Jurkat, Clone E6-1 (cell line): ENCODE measurements at regions not wholly inside any gene's neighbourhood (a gene's known extent, or its start where the extent isn't known, plus 50 kb on each side); places are given as distances from the start of the nearest gene placed in this dataset.
"Not testable (repeated sequence)": the region's sequence is repeated elsewhere in the genome, so short reads cannot be mapped to it uniquely, and the experiment has no call there.

ENCODE experiments used
- DNase-seq: peaks from one replicate; pipeline ENCODE4 v3.0.0-alpha.2; 2011; ENCODE audit warnings: low read depth, low spot score
- H3K4me3 ChIP-seq: 2 replicates; pipeline ENCODE4 v1.5.1; 2011; ENCODE audit warnings: mild to moderate bottlenecking, low read length, control low read depth, moderate library complexity

DNA sequence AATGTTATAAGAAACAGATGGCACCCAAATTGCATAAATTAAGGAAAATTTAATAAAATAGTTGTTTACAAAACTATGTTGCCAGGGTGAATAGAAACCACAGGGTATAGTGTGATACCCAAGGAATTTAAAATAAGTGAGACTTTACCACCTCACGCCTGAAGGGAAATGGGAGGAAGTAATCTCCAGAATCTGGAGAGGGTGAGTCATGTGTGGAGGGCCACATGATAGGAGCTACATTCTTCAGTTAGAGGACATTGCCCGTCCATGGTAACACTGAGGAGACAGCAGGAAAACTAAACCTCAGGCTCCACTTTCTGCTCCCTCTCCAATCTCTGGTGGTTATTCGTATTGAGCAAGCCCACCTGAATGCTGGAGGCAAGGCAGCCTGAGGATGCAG is 97.2 kb upstream of the NXPH2 start:
- no peak for DNase-seq
- no peak overlapping the region for H3K4me3 ChIP-seq

DNA sequence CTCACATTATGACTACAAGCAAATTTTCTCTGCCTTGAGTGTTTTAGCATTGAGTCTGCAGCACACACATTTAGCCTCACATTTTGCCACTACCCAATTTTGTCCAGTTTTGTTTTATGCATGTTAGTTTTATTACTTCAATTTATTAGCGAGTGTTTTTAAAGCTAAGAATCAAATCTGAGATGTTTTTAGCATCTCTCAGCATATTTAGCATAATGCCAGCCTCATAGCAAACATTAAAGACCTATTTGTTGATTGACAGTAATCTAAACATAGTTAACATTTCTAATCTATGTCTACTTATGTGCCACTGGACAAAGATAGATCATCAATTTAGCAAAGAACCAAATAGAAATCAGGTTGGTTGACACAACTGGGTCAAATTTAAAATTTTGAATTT is 94.1 kb upstream of the NXPH2 start:
- no peak overlapping the region for H3K4me3 ChIP-seq
- no peak for DNase-seq

DNA sequence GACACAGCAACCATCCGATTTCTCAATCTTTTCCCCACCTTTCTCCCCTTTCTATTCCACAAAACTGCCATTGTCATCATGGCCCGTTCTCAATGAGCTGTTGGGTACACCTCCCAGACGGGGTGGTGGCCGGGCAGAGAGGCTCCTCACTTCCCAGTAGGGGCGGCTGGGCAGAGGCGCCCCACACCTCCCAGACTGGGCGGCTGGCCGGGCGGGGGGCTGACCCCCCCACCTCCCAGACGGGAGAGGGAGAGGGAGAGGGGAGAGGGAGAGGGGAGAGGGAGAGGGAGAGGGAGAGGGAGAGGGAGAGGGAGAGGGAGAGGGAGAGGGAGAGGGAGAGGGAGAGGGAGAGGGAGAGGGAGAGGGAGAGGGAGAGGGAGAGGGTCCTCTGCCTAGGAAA is 91.9 kb upstream of the NXPH2 start:
- H3K4me3 ChIP-seq, DNase-seq: not testable (repeated sequence)

DNA sequence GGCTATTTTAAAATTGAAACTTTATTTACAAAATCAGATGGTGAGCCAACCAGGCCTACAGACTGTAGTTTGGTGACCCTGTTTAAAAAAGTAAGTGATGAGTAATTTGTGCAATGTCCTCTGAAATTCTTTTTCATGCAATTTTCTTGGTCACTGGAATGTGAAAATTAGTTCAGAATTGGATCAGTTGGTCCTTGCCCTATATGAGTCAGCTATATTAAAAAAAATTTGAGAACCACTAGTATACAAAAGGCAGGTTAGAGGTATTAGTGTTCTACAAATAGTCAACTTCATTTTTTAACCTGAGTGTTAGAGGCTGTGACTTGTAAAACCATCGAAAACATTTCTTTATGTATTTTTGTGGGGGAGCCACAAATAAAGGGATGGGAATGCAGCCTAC is 91.1 kb upstream of the NXPH2 start:
- H3K4me3 ChIP-seq: no peak overlapping the region
- no peak for DNase-seq

DNA sequence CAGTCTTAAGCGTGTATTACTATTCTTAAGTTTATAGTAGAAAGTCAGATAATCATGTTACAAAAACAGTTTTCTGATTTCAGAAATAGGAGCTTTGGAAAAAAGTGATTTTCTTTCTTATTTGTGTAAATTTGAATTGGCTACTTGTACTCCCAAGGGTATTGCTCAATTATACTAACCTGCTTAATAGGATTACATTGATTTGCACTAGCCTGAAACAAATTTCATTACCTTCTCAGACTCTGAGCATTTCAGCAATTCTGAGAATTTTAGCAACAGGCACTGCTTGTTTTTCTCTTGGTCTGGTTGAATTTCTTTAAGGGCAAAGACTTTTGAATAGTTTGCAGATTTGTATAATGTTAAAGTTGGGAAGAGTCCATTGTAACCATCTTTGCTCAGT is 87.2 kb upstream of the NXPH2 start:
- no peak overlapping the region for H3K4me3 ChIP-seq
- no peak for DNase-seq

DNA sequence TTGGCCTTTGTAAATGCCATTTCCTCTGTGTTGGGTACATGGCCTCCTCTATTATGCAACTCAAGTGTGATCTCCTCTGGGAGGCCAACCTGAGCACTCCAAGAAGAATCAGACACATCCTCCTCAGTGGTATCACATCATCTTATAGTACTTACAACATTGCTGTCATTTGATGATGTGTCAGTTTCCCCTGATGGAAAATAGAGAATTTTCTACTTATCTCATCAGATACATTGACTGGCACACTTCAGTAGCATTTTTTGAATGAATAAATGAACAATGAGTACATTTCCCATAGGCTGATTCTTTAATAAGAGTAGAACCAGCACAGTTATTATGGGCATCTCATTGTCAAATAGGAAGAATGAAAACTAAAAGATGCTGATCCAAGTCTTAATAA is 86.6 kb upstream of the NXPH2 start:
- no peak for DNase-seq
- no peak overlapping the region for H3K4me3 ChIP-seq

DNA sequence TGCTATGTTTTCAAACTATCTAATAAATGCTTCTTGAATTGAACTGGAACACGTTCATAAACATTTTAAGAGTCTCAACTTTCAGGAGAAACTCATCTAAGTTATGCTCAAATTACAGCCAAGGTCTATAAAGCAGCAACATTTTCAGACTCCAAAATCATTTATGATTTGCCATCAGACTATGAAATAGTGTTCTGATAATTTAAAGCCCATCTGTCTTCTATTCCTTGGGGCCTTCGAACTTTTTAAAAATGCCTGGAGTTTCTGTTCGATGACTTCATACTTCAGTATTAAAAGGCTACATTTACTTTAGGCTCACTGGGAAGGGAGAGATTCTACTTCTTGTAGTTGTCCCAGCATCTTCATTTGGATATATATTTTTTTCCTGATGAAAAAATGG is 73.6 kb upstream of the NXPH2 start:
- DNase-seq: no peak
- no peak overlapping the region for H3K4me3 ChIP-seq

DNA sequence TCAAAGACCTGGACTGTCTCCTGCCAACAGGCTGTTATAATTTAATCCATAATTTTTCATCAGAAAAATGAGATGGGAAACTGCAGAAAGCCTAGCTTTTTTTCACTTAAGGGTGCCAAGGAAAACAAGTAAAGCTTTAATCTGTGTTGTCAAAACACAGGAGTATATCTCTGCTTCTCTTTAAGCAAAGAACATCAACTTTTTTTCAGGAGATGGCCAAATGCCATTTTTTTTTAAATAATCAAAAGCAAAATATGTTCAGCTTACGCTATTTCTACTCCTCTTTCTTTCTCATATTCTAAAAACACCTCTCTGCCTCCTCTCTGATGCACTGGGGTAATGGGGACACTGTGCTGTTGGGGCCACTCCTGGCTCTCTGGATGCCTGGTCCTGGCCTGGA is 73.1 kb upstream of the NXPH2 start:
- no peak for DNase-seq
- H3K4me3 ChIP-seq: no peak overlapping the region

DNA sequence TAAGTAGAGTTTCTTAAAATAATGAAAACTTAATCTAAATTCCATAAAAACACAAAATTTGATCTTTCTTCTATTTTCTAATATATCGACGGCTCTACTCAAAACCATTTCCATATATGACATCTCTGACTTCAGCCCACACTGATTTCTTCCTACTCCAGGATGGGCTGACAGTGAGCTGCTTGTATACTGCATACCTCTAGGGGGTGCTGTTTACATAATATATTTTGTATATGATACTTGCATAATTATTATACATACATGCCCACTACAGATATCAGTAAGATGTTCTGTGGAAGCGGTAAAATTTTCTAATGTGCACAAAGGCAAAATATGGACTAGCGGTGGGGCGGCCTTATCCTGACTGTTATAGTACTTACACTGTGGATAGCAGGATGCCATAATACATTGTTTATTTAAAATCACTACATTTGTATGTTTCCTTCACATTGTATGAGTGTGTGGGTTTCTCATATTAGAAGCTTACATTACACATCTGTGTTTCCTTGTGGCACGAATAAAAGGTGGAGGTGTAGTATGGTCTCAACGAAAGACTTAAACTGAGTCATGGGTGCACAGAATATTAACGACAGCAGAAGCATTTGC is 66.1 kb upstream of the NXPH2 start:
- no peak overlapping the region for H3K4me3 ChIP-seq
- peak; percentile 21 for DNase-seq

DNA sequence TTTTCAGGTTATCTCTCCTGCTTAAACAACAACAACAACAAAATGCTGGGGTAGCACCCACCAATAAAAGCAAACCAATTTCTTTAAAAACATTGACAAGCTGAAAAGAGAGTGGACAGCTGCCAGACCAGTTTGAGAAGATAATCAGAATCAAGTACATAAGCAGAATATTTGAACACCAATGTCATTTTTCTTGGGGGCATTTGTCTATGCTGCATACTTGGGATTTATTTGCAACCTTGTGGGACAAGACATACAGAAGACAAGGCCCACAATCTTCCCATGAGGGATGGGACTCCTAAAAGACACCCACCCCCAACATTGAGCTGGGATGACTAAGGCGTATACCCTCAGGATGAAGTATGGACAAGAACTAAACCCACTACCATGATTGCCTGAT is 62.2 kb upstream of the NXPH2 start:
- no peak overlapping the region for H3K4me3 ChIP-seq
- DNase-seq: no peak

DNA sequence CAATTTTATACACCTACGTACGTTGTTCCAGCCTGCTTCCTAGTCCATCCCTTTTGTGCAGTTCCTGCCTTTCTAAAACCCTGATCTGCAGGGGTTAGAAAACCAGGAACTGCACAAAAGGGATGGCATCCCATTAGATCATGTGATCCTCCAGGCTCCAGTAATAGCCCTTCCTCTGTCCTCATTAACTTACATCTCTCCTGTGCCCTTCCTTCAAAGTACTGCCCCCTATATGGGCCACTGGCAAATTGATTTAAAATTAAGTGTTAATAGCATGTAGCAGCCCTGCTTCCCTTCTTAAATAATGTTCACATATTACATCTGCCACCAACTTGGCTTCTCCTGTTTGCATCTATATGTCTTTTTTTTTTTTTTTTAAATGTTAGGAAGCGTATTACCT is 61.3 kb upstream of the NXPH2 start:
- H3K4me3 ChIP-seq: no peak overlapping the region
- DNase-seq: no peak

DNA sequence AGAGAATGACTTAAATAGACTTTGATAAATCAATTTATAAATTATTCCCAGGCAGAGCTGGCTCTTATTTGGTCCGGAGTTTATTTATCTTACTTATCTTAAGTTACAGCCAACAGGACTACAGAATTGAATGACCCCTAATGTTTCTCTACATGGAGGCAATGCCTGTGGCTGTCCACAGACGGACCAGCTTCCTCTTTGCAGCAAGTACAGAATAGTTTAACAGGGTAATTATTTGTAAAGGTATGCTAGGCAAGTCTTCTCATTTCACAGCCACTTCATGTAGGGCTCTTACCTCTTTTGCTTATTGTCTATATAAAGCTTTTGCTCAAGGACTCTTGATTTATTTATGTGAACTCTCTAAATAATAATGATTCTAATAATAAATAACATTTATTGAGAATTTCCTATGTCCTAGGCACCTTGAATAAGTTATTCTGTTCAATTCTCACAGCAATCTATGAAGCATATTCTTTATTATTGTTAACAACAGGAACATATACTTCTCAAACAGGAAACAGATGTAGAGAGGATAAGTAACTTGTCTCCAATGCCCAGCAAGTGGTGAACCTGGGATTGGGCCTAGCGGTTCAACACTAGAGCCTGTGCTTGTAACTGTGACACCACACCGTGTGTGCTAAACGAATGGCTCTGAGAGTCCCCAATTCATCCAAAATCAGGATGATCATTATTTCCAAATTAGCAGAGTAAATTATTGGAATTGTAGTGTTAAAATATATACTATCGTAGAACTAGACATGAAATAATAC is 58.8 kb upstream of the NXPH2 start:
- no peak for DNase-seq
- H3K4me3 ChIP-seq: no peak overlapping the region

DNA sequence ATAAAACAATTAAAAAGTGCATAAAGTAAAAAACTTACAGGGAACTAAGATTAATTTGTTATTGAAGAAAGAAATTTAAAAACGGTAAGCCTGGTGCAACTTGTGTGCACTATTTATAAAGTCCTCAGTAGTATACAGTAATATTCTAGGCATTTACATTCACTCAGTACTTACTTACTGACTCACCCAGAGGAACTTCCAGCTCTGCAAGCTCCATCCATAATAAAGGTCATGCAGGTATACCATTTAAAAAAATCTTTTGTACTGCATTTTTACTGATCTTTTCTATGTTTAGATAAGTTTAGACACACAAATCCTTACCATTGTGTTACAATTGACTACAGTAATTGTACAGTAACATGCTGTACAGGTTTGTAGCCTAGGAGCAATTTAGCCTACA is 51.5 kb upstream of the NXPH2 start:
- no peak for DNase-seq

DNA sequence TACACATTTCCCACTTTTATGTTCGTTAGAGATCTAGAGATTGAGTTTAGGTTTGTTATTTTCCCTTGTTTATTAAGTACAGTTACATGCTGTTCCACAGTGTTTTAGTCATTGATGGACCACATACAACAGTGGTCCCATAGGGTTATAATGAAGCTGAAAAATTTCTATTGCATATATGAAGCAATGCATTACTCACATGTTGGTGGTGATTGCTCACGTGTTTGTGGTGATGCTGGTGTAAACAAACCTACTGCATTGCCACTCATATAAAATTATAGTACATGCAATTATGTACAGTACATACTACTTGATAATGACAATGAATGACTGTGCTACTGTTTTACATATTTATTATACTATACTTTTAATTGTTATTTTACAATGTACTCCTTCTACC is 51.0 kb upstream of the NXPH2 start:
- no peak for DNase-seq
- H3K4me3 ChIP-seq: no peak overlapping the region

More for the DNA sequence above, 51.5 kb upstream of the NXPH2 start:
- H3K4me3 ChIP-seq: no peak overlapping the region

DNA sequence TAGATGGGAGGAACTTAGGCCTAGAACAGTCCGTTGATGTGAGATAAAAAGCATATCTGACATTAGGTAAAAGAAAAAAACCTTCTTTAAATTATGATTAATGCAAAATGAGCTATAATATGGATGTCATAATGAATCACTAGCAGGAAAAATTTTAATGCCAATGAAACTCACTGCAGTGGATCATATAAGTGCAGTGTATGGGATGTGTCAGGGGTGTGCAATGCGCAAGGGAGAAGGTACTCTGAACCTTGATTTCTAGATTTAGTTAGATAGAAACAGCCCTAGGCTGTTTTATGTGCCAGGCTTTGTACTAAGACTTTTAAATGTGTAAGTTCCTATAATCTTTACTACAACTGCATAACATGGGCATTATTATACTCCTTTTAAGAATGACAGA is 50.4 kb upstream of the NXPH2 start:
- no peak for DNase-seq
- no peak overlapping the region for H3K4me3 ChIP-seq
